CD4-positive, alpha-beta T cell treated with Interleukin-21 for 1 hour (primary cell): ENCODE measurements at regions not wholly inside any gene's neighbourhood (a gene's known extent, or its start where the extent isn't known, plus 50 kb on each side); places are given as distances from the start of the nearest gene placed in this dataset.

Experiments
- DNase-seq: peaks from one replicate; pipeline ENCODE4 v3.0.0-alpha.2; 2020

DNA sequence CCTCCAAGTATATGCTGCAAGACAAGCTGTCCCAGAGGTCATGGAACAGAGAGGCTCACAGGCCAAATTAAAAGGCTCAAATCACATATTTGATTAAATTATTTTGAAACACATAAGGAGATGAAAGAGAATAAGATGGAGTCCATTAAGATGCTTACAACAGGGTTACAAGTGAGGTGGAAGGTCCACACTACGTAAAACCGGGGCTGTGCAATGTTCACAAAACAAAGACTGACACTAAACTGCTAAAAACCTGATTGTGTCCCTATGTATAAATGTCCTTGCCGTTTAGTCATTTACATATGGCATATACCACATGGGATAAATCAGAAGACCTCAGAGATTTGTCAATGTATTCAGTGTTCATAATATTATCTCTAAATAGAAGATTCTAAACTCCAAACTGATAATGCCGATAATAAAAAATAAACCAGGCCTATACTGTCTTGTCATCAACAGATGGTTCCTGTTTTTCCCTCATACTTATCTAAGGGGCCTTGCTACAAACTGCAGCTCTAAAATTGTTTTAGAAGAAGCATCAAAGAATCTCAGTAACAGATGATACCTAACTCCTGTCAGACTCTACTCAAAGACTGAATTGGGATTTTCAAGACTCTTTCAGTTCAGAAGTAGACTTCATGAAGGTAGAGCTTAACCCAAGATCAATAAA is 51.8 kb upstream of the RIPOR2 start:
- DNase-seq = no peak

DNA sequence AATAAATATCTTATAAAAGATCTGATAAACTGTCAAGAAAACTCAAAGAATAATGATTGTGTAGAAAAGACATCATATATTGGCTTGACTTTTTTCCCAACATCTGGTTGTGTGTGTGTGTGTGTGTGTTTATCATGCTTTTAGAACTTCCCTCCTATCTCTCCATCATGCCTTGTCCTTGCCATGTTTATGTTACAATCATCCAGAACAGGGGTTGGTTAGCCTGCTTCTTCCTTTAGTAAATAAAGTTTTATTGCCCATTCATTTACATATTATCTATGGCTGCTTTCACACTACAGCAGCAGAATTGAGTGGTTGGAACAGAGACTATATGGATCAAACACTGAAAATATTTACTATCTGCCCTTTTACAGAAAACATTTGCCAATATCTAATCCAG is 52.8 kb upstream of the RIPOR2 start:
- no peak for DNase-seq

DNA sequence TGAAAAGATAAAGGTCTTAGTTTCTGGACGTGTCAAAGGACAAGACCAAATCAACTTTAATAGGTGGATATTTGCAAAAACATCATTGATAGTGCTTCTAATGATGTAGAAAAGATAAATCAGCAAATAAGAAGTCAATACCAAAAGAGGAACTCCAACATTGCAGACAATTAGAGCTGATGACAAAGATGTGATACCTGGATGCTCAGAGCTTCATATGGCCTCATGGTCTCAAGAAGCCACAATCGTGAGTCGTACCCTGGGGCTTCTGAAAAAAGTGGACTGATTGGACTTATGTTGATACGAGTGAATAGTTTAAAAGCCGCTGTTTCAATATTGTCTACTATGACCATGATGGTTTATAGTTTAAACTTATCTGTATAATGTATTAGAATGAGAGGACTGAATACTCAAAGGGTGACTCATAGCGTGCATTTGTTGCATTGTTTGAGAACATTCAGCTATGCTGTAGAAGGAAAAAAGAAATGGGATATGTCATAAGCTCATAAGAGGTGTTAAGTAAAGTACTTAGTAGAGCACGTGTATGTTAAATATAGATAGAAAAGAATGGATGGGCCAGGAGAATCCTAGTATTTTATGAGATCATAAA is 54.6 kb upstream of the RIPOR2 start:
- no peak for DNase-seq

DNA sequence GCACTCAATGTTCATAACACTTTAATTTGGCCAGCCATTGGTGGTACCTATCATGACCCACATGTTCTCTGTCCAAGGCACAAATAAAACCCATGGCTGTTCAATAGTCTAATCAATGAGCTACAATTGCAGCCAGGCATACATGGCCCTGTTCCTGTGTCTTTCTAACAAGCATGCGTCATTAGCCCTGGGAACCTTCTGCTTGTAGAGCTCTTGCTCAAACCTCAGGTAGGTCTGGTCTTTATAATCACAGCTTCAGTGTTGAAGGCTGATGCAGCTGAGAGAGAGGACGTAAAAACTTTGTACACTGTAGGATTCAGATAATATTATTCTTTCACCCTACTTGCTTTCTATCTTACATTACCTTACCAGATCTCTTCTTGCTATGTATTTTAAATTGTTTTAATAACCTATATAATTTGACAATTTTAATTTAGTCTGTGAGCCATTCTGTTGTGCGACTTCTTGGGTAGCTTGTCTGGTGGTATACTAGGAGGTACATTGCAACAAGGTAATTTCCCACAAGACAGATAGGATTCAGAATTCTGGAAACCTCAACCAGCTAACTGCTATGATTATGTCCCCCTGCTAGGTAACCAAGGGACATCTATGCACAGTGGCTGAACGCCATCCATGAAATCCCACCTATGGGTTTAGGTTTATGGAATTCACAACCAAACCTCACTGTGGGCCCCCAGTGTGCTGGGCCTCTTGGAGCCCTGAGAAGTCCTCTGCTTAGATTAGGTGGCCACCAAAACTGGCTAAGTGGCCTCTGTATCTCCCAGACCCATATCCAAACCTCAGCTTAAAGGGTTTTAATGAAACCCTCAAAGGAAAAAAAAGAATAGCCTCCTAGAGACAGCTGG is 55.4 kb upstream of the RIPOR2 start:
- DNase-seq = no peak

DNA sequence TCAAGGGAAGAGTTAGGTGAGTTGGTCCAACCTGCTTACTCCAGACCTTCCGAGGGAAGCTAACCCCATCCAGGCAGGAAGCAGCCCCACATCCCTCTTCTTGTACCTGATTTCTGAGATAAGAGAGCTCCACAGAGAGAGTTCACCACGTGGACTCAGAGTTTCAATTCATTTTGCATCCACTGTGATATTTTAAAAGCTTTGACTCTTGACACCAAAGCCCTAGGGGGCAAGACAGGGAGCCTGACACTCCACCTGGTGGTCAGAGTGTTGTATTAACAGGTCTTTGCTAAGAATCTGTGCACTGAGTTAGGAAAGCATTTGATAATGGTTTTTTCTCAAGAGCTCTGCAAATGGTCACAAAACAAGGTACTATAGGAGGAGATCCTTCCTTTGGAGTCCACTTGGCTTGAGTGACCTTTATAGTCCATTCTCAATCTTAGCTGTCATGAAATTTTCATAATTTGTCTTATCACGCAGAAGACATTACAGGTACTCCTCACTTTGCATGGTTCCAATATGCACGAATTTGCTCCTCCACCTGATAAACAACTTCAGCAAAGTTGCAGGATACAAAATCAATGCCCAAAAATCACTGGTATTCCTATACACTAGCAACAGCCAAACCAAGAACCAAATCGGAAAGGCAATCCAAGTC is 56.2 kb upstream of the RIPOR2 start:
- DNase-seq = peak; percentile 87

DNA sequence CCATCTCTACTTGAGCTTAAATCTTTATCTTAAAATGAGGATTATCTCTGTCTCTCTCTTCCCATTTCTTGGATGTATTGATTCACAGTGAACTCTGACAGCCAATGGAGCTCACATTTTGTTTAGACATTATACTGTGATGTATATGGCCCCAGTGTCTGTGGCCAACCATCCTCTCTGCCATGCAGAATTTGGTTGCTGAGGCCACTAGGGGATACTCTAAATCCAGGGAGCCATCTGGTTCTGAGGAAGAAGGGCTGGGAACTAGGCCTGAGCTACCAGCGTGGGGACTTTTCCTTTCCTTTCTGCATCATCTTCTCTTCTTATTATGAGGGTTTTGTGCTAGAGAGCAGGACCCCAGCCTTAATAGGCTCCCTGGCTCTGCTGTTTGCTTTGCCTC is 59.1 kb upstream of the RIPOR2 start:
- DNase-seq = no peak

DNA sequence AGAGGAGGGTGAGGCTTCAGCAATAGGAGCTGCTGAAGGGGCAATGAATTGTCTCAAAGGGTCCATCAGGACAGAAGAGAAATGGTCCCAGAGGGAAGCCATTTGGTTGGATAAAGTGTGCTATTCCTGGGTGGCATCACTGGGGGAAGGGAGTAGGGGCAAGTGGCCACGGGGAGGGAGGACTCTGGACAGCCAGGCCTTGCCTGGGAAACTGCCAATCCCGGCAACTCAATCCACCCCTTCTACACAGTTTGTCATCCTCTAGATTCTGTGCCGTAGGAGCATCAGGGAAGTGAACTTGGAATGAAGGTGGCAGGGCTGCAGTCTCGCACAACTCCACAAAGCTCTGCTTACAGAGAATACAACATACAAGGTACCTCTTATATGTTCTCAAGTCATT is 59.5 kb upstream of the RIPOR2 start:
- no peak for DNase-seq

DNA sequence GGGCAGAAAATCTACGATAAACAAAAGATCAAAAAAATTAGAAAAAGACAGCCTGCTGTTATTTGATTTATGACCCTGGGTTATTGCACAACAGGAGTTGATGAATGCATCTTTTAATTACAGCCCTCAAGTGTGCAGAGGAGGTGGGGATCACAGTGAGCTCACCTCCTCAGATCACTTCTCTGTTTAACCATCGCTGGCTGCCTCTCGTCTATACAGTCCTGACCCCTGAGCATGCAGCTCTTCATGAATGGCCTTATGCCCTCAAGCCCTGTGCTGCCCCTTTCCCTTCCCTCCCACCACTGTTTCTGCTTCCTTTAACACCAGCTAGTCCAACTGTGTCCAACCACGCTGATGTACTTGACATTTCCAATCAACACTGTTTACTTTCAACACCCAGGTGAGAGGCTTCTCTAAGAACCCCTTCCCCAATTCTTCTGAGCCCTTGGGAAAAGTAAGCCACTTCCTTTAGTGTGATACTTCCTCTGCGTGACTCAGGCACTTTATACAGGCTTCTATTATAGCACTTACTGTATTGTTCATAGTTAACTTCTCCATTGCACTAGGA is 60.6 kb upstream of the RIPOR2 start:
- no peak for DNase-seq

DNA sequence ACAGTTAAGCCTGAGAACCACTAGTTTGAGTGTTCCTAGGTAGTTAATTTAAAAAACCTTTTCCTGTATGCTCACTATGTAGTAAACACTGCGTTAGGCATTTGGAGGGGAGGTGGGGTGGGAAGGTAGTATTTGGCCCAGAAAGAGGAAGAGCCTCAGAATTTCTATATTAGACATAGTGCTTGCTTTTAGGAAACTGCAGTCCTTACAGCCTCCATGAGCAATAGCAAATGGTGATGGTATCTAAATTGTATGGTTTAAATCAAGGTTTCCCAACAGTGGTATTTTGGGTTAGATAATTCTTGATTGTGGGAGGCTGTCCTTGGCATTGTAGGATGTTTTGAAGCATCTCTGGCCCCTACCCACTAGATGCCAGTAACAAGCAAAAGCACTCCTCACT is 61.5 kb upstream of the RIPOR2 start:
- DNase-seq = no peak

DNA sequence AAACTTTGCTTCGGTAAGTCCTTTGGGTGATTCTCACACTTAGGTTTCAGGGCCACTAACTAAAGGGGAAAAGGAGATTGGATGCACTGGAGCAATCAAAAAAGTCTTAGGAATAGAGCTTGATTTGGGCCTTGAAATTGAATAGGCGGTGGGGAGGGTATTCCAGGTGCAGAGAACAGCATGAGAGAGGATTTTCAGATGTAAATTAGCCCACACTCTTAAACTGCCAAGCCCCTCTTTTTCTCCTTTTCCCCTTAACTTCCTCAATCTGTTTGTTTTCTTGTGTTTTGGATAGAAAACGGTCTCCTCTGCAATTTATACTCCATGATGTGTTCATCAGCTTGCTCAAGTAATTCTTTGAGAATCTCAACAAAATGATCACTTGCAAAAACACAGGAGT is 62.1 kb upstream of the RIPOR2 start:
- DNase-seq = no peak

DNA sequence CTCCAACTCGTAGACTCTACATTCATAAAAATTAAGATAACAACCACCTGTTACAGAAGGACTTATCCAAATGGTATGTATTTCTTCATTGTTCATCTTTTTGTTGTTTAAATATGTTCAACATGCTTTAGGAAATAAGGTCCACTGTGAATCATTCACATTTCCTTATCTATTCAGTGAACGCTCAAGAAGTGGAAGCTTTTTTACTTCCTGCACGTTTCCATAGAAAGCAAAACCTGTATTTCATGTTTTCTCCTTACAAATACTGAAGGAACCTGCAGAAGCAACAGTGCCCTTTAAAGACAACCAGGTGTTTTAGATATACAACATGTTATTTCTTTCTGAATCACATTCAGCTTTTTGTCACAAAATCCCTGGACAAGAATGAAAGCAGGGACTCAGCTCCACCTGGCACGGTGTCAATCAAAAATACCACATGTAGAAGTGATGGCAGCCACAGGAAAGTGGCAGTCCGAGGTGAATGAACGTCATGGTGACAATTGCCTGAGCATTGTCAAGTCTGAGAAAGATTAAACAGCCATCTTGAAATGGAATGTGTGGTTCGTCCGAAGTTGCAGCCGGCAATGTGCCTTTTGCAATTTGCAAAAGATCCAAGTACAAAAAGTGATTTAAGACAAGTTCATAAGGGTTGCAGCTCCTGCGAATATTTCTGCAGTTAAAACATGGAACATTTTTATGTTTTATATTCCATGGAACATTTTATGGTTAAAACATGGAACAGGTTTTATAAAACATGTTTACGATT is 66.7 kb upstream of the RIPOR2 start:
- no peak for DNase-seq

DNA sequence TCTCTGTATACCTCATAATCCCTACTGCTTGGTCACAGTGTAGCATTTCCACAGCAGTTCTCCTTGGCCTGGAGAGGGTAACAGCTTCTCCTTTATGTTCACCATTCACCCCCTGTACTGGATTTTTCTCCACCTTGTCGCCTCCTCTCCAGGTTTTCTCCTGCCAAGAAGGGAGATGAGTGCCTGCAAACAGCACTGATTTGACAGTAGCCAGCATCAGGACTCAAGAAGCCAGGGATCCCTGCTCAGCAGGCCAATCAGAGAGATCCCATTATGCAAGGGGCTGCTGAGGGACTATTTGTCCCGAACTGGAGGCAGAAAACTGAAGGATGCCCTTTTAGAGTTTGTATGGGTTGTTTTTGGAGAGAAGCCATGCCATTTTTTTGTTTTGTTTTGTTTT is 68.6 kb upstream of the RIPOR2 start:
- no peak for DNase-seq

DNA sequence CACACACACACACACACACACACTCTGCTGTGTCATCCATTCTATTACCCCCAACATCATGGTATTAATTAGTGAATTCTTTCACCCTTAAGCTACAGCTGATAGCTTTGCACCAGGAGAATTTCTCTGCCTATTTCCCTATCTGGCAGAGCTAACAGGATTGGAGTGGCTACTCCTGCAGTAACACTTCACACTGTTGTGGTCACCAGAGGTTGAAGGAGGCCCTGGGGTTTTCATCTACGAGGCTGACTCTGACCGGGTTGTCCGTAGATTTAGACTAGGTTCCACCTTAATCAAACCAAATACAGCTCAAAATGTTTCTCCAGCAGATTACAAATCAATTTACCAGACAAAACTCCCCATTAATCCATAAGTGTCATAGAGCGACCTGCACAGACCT is 69.2 kb upstream of the RIPOR2 start:
- no peak for DNase-seq

DNA sequence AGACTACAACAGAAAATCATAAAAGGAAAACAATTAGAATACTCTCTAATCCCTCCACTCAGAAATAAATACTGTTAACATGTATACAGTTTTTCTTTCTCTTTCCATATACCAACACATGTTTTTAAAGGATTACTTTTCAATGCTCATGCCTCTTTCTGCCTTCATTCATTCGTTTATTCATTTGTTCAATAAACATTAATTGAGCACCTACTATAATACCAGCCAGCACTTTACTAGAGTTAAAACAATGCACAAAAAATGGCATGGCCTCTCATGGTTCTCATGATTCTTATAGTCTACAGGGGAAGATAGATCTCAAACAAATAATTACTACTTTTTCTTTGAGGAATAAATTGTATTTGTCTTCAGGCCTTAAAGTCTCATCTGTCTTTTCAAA is 70.3 kb upstream of the RIPOR2 start:
- no peak for DNase-seq

DNA sequence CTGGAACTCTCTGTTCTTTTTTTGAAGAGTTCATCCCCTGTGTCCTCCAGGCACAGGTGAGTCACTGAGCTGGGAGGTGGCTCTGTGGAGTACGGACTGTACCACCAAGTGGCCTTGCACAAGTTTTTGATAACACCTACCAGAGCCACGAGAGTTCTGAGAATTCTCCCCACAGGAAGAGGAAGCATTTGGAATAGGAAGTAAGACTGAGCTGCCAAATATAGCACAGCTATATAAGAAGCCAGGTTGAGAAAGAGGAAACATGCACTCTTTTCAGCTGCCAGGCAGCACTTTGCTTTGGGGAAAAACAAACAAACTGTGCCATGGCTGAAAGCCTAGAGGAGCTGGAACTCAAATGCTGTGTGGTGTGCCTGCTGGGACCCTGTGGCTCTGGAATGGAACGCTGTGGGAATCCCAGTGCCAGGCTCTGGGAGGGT is 70.8 kb upstream of the RIPOR2 start:
- peak; percentile 87 for DNase-seq

DNA sequence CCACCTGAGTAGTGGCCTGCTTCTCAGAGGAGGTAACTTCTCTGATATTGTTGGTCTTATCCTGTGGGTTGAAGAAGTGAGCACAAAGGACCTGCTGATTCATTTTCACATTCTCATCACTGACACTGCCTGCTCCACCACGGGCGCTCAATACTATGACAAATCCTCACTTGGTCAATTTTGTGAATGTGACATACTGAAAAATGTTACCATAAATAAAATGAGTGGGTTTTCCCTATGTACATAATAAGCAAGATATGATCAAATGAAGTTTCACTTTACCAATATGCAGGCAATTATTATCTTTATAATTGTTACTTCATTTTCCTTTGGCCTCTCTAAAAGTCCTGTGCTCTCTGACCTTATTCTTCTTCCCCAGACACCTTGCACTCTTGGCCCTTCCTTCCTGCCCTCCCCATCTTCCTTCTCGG is 71.5 kb upstream of the RIPOR2 start:
- DNase-seq = peak; percentile 61

DNA sequence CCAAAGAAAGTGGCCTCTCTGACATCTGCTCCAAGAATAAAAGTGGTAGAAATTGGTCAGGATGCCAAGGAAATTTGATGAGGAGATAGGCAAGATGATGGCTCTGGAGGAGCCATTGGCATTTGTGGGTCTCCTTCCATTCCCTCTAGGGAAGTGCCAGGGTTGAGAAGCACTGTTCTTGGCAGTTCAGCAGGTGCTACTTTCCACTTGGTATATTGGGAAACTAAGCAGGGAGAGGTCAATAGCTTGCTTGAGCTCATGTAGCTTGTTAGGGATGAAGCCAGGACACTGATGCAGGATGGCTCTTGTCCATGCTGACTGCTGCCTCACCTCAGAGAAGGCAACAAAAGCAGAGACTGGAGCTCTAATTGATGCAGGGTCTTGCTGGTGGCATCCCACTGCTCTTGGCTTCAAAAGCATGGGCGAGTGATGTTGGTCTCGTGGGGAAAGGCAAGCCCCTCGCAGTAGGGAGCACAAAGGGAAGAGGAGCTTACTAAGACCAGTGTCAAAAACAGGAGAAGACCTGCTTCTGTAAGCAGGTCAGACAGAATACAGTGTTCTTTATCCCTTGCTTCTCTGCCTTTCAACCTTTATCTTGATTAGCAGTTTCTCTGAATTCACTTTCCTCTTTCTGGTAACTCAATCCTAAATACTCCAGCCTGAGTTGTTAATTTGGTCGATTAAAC is 73.1 kb upstream of the RIPOR2 start:
- no peak for DNase-seq

DNA sequence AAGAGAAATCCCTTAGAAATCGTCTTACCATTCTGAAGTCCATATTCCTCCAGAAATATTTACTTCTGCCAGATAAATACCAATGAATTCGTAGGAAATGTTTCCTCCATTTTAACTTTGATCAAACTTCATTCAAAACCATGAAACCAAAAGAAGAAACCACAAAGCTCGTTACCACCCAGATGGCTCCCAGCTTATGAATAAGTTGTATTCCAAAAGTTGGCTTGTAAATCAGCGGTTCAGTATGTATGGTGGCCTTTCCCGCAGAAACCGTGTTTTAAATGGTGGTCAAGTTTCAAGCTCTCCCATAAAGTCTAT is 73.6 kb upstream of the RIPOR2 start:
- peak; percentile 32 for DNase-seq

DNA sequence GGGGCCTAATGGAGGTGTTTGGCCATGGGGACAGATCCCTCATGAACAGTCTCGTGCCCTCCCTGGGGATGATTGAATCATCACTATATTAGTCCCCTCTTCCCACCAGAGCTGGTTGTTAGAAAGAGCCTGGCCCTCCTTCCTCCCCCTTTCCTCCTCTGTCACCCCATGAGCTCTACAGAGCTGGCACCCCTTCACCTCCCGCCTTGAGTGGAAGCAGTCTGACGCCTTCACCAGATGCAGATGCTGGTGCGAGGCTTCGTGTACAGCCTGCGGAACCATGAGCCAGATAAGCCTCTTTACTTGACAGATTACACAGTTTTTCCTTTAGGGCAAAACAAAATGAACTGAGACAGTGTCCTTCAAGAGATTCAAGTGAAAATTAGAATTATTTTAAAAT is 74.4 kb upstream of the RIPOR2 start:
- peak; percentile 33 for DNase-seq

DNA sequence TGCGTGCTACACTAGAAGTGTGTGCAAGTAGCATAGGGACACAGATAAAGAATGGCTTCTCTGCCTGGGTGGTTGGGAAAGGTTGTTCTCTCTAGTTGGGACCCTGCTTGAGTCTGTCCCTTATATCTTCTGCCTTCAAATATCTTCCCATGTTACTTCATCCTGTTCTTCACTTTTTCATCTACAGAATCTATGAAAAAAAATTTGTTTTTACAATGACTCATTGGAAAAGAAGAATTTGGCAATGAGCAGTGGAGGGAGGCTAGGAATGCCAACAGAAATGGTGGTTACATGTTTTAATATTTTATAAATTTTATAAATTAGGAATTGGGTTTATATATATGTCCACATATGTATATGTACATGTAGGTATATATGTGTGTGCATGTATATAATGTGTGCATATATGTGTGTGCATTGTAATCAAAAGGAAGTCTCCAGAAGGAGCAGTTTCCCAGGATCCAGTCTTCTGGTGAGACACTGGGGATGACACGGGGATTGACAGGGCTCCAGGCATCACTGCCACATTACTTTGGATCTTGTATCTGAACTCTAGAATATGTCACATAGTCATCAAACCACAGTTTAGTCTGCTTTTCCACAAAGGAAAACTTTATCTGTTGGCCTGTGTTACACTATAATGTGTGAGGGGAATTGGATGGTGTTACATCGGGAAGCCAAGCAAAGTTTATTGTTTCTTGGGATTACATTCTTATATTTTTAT is 75.3 kb upstream of the RIPOR2 start:
- DNase-seq = no peak

DNA sequence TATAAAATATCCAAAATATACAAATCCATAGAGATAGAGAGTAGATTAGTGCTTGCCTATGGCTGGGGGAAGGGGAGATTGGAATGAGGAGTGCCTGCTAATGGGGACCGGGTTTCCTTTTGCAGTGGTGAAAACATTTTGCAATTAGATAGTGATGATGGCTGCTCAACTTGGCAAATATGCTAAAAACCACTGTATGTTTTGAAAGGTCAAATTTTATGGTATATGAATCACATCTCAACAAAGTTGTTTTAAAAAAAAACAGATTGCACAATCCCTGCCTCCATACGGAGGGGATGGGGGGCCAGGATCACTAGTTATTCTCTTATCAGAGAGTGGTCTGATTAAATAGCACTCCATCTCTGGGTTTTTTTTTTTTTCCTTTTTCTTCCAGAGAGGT is 76.9 kb upstream of the RIPOR2 start:
- DNase-seq = no peak
